HCT116 (cell line): ENCODE measurements at regions not wholly inside any gene's neighbourhood (a gene's known extent, or its start where the extent isn't known, plus 50 kb on each side); places are given as distances from the start of the nearest gene placed in this dataset.

ENCODE experiments used
- ATAC-seq: fragments of 200-7000 bp; cut with Tn5 transposase; 2 replicates; pipeline ENCODE4 v1.9.1; 2020; ENCODE audit warnings: mild to moderate bottlenecking, moderate library complexity
- BruUV-seq: library from RNA; stranded (reverse); fragments of 400-500 nt; replicated peaks from 2 replicates; lab custom pipeline; 2021; lab: Mats Ljungman, UMichigan
- CTCF ChIA-PET: fragments of 300-600 bp; sonication (Branson Sonifier 250); formaldehyde crosslinking; loops from one replicate; lab custom pipeline; 2021; ENCODE audit warnings: antibody characterized with exemption; lab: Charles Lee
- POLR2A ChIA-PET: fragments of 300-600, 350-600 bp; sonication (Branson Sonifier 250); formaldehyde crosslinking; loops from one replicate; lab custom pipeline; 2021; ENCODE audit warnings: antibody characterized with exemption; lab: Charles Lee
- RAD21 ChIA-PET, 2 experiments: fragments of 300-600 bp; sonication (Branson Sonifier 250); formaldehyde crosslinking; loops; one replicate each; lab custom pipeline; 2023; ENCODE audit warnings: low total read pairs in 2 of 2; ENCODE audit not compliant: uncharacterized antibody in 2 of 2, unreplicated experiment in 2 of 2, low non-redundant PET in 1 of 2; lab: Charles Lee
- DNase-seq: peaks from one replicate; pipeline ENCODE4 v3.0.0-alpha.2; 2010; ENCODE audit warnings: low read depth, low spot score
- H2AFZ ChIP-seq: fragments of 200-600 bp; shearing (Covaris generic), sonication (generic); 2 replicates; pipeline ENCODE4 v1.6.1; 2017; ENCODE audit warnings: low read depth, mixed run types, mixed read lengths, antibody characterized with exemption, low read length; ENCODE audit not compliant: poor library complexity, severe bottlenecking
- H3K27ac ChIP-seq: 2 replicates; pipeline ENCODE4 v1.5.1; 2012; ENCODE audit warnings: low read depth, low read length
- H3K27me3 ChIP-seq: fragments of 200-600 bp; sonication (generic); 2 replicates; pipeline ENCODE4 v1.6.1; 2016; ENCODE audit warnings: mixed run types, low read length, mixed read lengths; ENCODE audit not compliant: insufficient read depth
- H3K36me3 ChIP-seq, 2 experiments: fragments of 200-500 bp in 1 of 2; fragments of 200-600 bp in 1 of 2; sonication (Bioruptor generic) in 1 of 2; sonication (generic) in 1 of 2; 2 replicates each; pipeline versions ENCODE4 v1.5.1 to v1.6.1; 2014 to 2016; ENCODE audit warnings: low read length in 2 of 2, inconsistent platforms in 1 of 2, mixed read lengths in 1 of 2, mixed run types in 1 of 2; ENCODE audit not compliant: insufficient read depth in 2 of 2, control insufficient read depth in 1 of 2
- H3K4me1 ChIP-seq, 2 experiments: fragments of 200-600 bp in 1 of 2; sonication (generic) in 1 of 2; 2 replicates each; pipeline versions ENCODE4 v1.5.1 to v1.6.1; 2012 to 2017; ENCODE audit warnings: low read length in 2 of 2, inconsistent platforms in 1 of 2, mild to moderate bottlenecking in 1 of 2, mixed read lengths in 1 of 2, mixed run types in 1 of 2, moderate library complexity in 1 of 2; ENCODE audit not compliant: insufficient read depth in 2 of 2, control insufficient read depth in 1 of 2
- H3K4me2 ChIP-seq: fragments of 200-600 bp; sonication (generic); 2 replicates; pipeline ENCODE4 v1.6.1; 2017; ENCODE audit warnings: mixed run types, low read length, mixed read lengths
- H3K4me3 ChIP-seq, 2 experiments: fragments of 200-600 bp in 1 of 2; sonication (generic) in 1 of 2; replicated peaks in 1 of 2; 2 replicates each; pipeline ENCODE4 v1.5.1; 2011 to 2016; ENCODE audit warnings: low read length in 2 of 2, control low read depth in 1 of 2, low read depth in 1 of 2, mild to moderate bottlenecking in 1 of 2, mixed read lengths in 1 of 2, mixed run types in 1 of 2
- H3K79me2 ChIP-seq: fragments of 200-600 bp; sonication (generic); 2 replicates; pipeline ENCODE4 v1.6.1; 2017; ENCODE audit warnings: mild to moderate bottlenecking, mixed run types, low read length, moderate library complexity, mixed read lengths; ENCODE audit not compliant: insufficient read depth
- H3K9ac ChIP-seq: fragments of 200-600 bp; sonication (generic); 2 replicates; pipeline ENCODE4 v1.6.1; 2016; ENCODE audit warnings: low read length, mixed read lengths
- H3K9me2 ChIP-seq: fragments of 200-600 bp; sonication (generic), shearing (Covaris generic); 2 replicates; pipeline ENCODE4 v1.6.1; 2017; ENCODE audit warnings: mixed run types, mild to moderate bottlenecking, moderate library complexity; ENCODE audit not compliant: insufficient read depth
- H3K9me3 ChIP-seq, 2 experiments: fragments of 200-500 bp in 1 of 2; fragments of 200-600 bp in 1 of 2; sonication (Bioruptor generic) in 1 of 2; sonication (generic) in 1 of 2; 2 replicates each; pipeline ENCODE4 v1.6.1; 2014 to 2017; ENCODE audit warnings: low read length in 2 of 2, mixed read lengths in 2 of 2, inconsistent platforms in 1 of 2, low read depth in 1 of 2, mild to moderate bottlenecking in 1 of 2, mixed run types in 1 of 2, moderate library complexity in 1 of 2; ENCODE audit not compliant: control insufficient read depth in 1 of 2, insufficient read depth in 1 of 2
- H4K20me1 ChIP-seq: fragments of 200-600 bp; sonication (generic), shearing (Covaris generic); 2 replicates; pipeline ENCODE4 v1.6.1; 2017; ENCODE audit warnings: mixed run types, mild to moderate bottlenecking, moderate library complexity; ENCODE audit not compliant: insufficient read depth
- CBX3 ChIP-seq: IDR thresholded peaks from 2 replicates; pipeline ENCODE4 v1.6.1; 2012; ENCODE audit warnings: low read depth
- CEBPB ChIP-seq: IDR thresholded peaks from 2 replicates; pipeline ENCODE4 v1.6.1; 2012; ENCODE audit warnings: low read depth
- ELF1 ChIP-seq: IDR thresholded peaks from 2 replicates; pipeline ENCODE4 v1.6.1; 2012; ENCODE audit warnings: low read depth, borderline replicate concordance
- FOSL1 ChIP-seq: IDR thresholded peaks from 2 replicates; pipeline ENCODE4 v1.6.1; 2012; ENCODE audit warnings: low read depth
- SP1 ChIP-seq: IDR thresholded peaks from 2 replicates; pipeline ENCODE4 v1.6.1; 2012; ENCODE audit warnings: low read depth
- YY1 ChIP-seq: IDR thresholded peaks from 2 replicates; pipeline ENCODE4 v1.6.1; 2011; ENCODE audit warnings: low read length, low read depth, moderate library complexity, mild to moderate bottlenecking; ENCODE audit not compliant: insufficient replicate concordance; ENCODE audit errors: extremely low read depth
- ZNF274 ChIP-seq: fragments of 200-500 bp; sonication (Bioruptor generic); IDR thresholded peaks from 2 replicates; pipeline ENCODE4 v1.6.1; 2014; ENCODE audit warnings: mild to moderate bottlenecking, low read depth, low read length, inconsistent platforms
- intact Hi-C: fragments of 100-400 bp; cut with micrococcal nuclease; formaldehyde crosslinking; loops from 2 replicates; pipeline ENCODE4 v1.10.0; 2022
- TF ChIP-seq, protein P1 (sequence below), 3 experiments: fragments of 200-600 bp in 1 of 3; sonication (generic) in 1 of 3; IDR thresholded peaks in 2 of 3; conservative IDR thresholded peaks in 1 of 3; 2 replicates each; pipeline ENCODE4 v1.5.1; 2012 to 2017; ENCODE audit warnings: low read depth in 2 of 3, low read length in 2 of 3, antibody characterized with exemption in 1 of 3, borderline replicate concordance in 1 of 3, control low read depth in 1 of 3, mild to moderate bottlenecking in 1 of 3, mixed read lengths in 1 of 3, mixed run types in 1 of 3, moderate library complexity in 1 of 3; ENCODE audit not compliant: insufficient read depth in 1 of 3
- TF ChIP-seq, protein P2 (sequence below): IDR thresholded peaks from 2 replicates; pipeline ENCODE4 v1.6.1; 2011; ENCODE audit warnings: mild to moderate bottlenecking, low read length, moderate library complexity; ENCODE audit not compliant: insufficient replicate concordance; ENCODE audit errors: extremely low read depth
- TF ChIP-seq, protein P3 (sequence below): IDR thresholded peaks from 2 replicates; pipeline ENCODE4 v1.6.1; 2012; ENCODE audit warnings: low read depth
- TF ChIP-seq, protein P4 (sequence below): IDR thresholded peaks from 2 replicates; pipeline ENCODE4 v1.6.1; 2012

DNA sequence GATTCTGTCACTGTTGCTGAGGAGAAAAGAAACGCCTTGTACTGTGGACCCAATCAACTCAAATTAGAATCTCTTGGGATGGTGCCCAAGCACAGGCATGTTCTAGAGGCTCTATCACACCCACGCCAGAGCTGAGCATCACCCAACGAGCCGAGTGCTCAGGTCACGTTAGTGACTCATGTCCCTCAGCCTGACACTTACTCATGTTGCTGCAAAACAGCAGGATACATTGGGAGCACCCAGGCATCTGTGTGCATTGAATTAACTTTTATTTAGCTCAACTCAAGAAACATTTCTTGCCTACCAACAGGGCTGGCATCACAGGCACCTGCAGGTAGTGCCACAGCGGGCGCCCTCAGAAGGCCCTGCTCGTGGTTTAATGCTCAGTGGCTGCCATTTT, 149.8 kb downstream of the ETS2 start:
- Histone ChIP-seq H3K27me3 (no peaks in the 10 kb centered on the region), H3K9me2 (no peaks in the 10 kb centered on the region)

More for the DNA sequence above, 149.8 kb downstream of the ETS2 start:
- Histone ChIP-seq H2AFZ (no peak overlapping the region), H3K4me3 (no peak overlapping the region), H3K9me3 (no peaks in the 10 kb centered on the region), H4K20me1 (no peaks in the 10 kb centered on the region), H3K27ac (no peak overlapping the region), H3K9ac (no peak overlapping the region), H3K4me1 (0 out of 4 replicates have a peak, but pooled peaks cover 0 to 4% of the 10 kb centered on the region in 2 experiments), H3K36me3 (no peaks in the 10 kb centered on the region), H3K79me2 (no peaks in the 10 kb centered on the region), H3K4me2 (no peak overlapping the region)
- POLR2A ChIA-PET: no interaction called here
- no TSS peak for BruUV-seq
- ATAC-seq (no peak), DNase-seq (no peak)
- TF ChIP-seq ELF1 (no peak), ZNF274 (no peak), FOSL1 (no peak), SP1 (no peak), CBX3 (no peak), CEBPB (no peak), YY1 (no peak)
- TF ChIP-seq, protein P1, sequence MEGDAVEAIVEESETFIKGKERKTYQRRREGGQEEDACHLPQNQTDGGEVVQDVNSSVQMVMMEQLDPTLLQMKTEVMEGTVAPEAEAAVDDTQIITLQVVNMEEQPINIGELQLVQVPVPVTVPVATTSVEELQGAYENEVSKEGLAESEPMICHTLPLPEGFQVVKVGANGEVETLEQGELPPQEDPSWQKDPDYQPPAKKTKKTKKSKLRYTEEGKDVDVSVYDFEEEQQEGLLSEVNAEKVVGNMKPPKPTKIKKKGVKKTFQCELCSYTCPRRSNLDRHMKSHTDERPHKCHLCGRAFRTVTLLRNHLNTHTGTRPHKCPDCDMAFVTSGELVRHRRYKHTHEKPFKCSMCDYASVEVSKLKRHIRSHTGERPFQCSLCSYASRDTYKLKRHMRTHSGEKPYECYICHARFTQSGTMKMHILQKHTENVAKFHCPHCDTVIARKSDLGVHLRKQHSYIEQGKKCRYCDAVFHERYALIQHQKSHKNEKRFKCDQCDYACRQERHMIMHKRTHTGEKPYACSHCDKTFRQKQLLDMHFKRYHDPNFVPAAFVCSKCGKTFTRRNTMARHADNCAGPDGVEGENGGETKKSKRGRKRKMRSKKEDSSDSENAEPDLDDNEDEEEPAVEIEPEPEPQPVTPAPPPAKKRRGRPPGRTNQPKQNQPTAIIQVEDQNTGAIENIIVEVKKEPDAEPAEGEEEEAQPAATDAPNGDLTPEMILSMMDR (IDR thresholded peaks at IDR 0.05 in 2 of 3, conservative IDR thresholded peaks at IDR 0.05 in 1 of 3; ENCODE audit: borderline replicate concordance in 1 of 3, insufficient read depth in 1 of 3, low read depth in 2 of 3, low read length in 2 of 3): no peak
- TF ChIP-seq, protein P2, sequence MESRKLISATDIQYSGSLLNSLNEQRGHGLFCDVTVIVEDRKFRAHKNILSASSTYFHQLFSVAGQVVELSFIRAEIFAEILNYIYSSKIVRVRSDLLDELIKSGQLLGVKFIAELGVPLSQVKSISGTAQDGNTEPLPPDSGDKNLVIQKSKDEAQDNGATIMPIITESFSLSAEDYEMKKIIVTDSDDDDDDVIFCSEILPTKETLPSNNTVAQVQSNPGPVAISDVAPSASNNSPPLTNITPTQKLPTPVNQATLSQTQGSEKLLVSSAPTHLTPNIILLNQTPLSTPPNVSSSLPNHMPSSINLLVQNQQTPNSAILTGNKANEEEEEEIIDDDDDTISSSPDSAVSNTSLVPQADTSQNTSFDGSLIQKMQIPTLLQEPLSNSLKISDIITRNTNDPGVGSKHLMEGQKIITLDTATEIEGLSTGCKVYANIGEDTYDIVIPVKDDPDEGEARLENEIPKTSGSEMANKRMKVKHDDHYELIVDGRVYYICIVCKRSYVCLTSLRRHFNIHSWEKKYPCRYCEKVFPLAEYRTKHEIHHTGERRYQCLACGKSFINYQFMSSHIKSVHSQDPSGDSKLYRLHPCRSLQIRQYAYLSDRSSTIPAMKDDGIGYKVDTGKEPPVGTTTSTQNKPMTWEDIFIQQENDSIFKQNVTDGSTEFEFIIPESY: no peak
- TF ChIP-seq, protein P3, sequence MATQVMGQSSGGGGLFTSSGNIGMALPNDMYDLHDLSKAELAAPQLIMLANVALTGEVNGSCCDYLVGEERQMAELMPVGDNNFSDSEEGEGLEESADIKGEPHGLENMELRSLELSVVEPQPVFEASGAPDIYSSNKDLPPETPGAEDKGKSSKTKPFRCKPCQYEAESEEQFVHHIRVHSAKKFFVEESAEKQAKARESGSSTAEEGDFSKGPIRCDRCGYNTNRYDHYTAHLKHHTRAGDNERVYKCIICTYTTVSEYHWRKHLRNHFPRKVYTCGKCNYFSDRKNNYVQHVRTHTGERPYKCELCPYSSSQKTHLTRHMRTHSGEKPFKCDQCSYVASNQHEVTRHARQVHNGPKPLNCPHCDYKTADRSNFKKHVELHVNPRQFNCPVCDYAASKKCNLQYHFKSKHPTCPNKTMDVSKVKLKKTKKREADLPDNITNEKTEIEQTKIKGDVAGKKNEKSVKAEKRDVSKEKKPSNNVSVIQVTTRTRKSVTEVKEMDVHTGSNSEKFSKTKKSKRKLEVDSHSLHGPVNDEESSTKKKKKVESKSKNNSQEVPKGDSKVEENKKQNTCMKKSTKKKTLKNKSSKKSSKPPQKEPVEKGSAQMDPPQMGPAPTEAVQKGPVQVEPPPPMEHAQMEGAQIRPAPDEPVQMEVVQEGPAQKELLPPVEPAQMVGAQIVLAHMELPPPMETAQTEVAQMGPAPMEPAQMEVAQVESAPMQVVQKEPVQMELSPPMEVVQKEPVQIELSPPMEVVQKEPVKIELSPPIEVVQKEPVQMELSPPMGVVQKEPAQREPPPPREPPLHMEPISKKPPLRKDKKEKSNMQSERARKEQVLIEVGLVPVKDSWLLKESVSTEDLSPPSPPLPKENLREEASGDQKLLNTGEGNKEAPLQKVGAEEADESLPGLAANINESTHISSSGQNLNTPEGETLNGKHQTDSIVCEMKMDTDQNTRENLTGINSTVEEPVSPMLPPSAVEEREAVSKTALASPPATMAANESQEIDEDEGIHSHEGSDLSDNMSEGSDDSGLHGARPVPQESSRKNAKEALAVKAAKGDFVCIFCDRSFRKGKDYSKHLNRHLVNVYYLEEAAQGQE: no peak
- TF ChIP-seq, protein P4, sequence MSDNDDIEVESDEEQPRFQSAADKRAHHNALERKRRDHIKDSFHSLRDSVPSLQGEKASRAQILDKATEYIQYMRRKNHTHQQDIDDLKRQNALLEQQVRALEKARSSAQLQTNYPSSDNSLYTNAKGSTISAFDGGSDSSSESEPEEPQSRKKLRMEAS: no peak
- CTCF ChIA-PET: no interaction called here
- intact Hi-C loops: no loop called here
- RAD21 ChIA-PET: no interaction called here
